Peyer's patch (tissue), 4 donors: ENCODE measurements at regions not wholly inside any gene's neighbourhood (a gene's known extent, or its start where the extent isn't known, plus 50 kb on each side); places are given as distances from the start of the nearest gene placed in this dataset.

Experiments used
- CTCF ChIP-seq, 6 experiments: fragments of 450-650 bp in 4 of 6; fragments of 200-600 bp in 2 of 6; sonication (generic) in 1 of 6; IDR thresholded peaks; one replicate each; pipeline ENCODE4 v1.5.1; 2017 to 2019; ENCODE audit warnings: antibody characterized with exemption in 6 of 6, mild to moderate bottlenecking in 3 of 6, moderate library complexity in 1 of 6
- POLR2A ChIP-seq, 2 donors: fragments of 450-650 bp; IDR thresholded peaks; one replicate each; pipeline ENCODE4 v1.5.1; 2017; ENCODE audit warnings: antibody characterized with exemption in 2 of 2, mild to moderate bottlenecking in 2 of 2, moderate library complexity in 2 of 2

GRCh38 chr21:38913893-38914527 lies 108.3 kb downstream of the ETS2 start:
- TF ChIP-seq CTCF (IDR thresholded peaks at IDR 0.05) (no peak), POLR2A (IDR thresholded peaks at IDR 0.05) (no peak)
